ENCODE measurements at regions not wholly inside any gene's neighbourhood (a gene's known extent, or its start where the extent isn't known, plus 50 kb on each side); places are given as distances from the start of the nearest gene placed in this dataset.

DNA sequence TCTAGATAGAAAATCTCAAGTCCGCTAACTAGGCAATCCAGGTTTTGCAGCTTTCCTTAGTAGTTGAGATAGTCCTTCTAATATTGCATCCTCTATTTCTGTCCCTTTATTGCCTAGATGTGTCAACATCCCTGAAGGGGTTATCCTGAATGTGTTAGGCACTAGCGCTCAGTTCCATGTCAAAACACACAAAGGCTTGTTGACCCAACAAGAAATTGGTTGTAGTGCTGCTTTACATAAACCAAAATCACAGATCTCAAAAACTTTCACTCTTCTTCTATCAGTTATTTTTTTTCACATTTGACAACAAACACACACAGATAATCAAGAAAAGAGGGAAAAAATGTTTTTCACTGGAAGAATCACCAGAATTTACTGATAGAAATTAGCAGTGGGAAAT, 51.4 kb upstream of the SOX2 start:
- FAIRE-seq, result no peak
- no peak for DNase-seq (ENCODE audit: insufficient read length, low spot score)

GRCh38 chr3:181637456-181637855, 74.3 kb upstream of the SOX2 start:
- FAIRE-seq (no peak), DNase-seq (ENCODE audit: insufficient read length, low spot score) (no peak)

DNA sequence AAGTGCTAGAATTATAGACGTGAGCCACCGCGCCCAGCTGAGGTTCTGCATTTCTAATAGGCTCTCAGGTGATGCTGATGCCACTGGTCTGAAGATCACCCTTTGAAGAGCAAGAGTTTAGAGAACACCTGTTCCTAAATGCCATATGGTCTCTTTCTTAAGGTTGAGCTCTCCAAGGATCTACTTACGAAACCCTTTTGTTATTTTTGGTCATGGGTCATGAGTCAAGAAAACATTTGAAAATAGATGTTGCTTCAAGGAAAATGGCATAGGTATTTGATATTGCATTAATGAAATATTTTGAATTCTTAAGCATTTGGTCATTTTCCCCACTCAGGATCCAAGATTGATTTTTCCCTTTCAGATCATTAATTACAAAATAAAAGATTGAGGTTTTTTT, 74.7 kb upstream of the SOX2 start:
- FAIRE-seq (no peak), DNase-seq (ENCODE audit: insufficient read length, low spot score) (no peak)

GRCh38 chr3:181635141-181635540, 76.6 kb upstream of the SOX2 start:
- no peak for FAIRE-seq

GRCh38 chr3:181633556-181633955, 78.2 kb upstream of the SOX2 start:
- DNase-seq (ENCODE audit: insufficient read length, low spot score) (no peak), FAIRE-seq (no peak)

More at GRCh38 chr3:181635141-181635540, 76.6 kb upstream of the SOX2 start:
- no peak for DNase-seq (ENCODE audit: insufficient read length, low spot score)

- FAIRE-seq, result no peak
- DNase-seq (ENCODE audit: insufficient read length, low spot score), result no peak
Measured at GRCh38 chr3:181631901-181632300, 79.8 kb upstream of the SOX2 start.

DNA sequence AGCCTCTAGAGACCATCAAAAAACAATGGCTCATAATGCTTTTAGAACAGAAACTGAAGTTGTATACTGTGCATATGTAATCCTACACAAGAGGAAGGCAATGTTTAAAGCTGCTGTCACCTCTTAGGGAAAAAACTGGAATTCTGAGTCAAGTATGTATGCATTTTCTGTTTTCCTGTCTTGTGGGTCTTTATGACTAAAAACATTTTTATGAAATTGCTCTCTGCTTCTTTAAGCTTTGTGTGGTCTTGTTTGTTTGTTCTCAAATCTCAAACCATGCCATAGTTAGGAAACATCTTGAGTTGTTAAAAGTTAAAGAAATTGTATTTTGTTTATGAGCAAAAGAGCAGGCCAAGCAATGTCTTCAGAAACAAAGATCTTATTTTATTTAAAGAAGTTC, 80.9 kb upstream of the SOX2 start:
- DNase-seq (ENCODE audit: insufficient read length, low spot score), result no peak
- FAIRE-seq, result no peak

GRCh38 chr3:181629711-181630110, 82.0 kb upstream of the SOX2 start:
- DNase-seq (ENCODE audit: insufficient read length, low spot score) (no peak), FAIRE-seq (no peak)

GRCh38 chr3:181629029-181629428, 82.7 kb upstream of the SOX2 start:
- DNase-seq (ENCODE audit: insufficient read length, low spot score) (no peak), FAIRE-seq (no peak)

DNA sequence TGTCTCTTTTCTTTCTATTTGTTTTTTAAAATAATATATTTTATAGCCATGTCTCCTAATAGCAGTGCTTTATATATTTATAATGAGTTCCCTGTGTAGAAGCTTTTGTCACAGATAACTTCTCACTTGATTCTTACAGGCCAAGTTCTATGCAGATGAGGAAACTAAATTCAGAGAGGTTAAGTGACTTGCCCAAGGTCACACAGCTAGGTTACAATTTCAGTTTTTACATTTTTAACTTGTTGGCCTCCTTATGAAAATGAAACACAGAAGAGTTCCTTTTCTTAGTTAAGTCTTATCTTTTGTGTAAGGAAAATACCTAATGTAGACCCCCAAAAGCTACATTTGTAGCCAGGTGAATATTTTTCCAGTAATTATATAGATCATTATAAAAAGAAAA, 83.3 kb upstream of the SOX2 start:
- FAIRE-seq (no peak), DNase-seq (ENCODE audit: insufficient read length, low spot score) (no peak)

DNA sequence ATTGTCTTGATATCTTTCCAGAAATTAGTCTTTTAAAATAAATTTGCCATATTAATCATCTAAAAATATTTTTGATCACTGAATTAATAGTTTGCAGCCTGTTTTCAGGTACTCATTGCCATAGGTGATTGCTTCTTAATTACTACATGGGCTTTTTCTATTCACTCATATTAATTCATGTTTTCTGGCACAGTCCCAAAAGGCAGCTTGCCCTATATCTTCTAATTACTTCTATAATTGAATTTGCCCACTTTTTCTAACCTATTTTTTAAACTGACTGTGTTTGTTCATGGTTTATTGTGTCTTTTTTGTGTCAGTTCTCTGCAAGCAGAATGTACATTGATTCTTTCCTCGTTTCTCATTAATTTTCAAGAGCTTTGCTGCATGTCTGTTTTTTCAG, 85.7 kb upstream of the SOX2 start:
- DNase-seq (ENCODE audit: insufficient read length, low spot score) (no peak), FAIRE-seq (no peak)

DNA sequence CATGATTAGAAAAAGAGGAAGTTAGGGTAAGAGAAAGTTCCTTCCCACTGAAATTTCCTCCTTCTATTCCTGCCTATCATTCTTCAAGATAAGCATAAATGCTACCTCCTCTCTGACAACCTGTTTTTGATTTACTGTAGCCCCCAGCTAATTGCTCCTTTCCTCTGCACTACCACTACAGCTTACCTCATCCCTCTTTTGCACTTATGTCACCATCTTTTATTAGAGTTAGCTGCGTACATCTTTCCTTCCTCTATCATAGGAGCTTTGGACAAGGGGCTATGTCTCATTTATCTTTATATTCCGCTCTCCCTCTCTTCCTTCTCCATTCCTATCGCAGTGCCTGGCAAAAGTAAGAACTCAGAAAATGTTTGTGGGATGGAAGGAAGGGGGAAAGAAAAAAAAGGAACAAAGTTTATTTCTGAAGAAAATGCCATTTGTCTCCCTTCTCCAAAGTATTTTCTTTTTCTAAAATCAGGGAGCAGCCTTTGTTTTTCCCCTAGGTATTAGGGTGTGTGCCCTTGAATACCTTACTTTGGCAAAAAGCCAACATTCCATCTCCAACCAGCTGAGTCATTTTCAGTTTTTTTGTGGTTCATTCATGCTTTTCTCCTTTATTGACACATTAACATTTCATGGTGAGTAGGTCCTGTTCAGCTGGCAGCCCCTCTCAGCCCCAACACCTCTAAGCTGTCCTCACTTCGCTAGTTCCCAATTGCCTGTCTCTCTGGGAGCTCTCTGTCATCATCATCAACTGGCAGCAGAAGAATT, 87.6 kb upstream of the SOX2 start:
- DNase-seq (ENCODE audit: insufficient read length, low spot score) (no peak), FAIRE-seq (no peak)

DNA sequence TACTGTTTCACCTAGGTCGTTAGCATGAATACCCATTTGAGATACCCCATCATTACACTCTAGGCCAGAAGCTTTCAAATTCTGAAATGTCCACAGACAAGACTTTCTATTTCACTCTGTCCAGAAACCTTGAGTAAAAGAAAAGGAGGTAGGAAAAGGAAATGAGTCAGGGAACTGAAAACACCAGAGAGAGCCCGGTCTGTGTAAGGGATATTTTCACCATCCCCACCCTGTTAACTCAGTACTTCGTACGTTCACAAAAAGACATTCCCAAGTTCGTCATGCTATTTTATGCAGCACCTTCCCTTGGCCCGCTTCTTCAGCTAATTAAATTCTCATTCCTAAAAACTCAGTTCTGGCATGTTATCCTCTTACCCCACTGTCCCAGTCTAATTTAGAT, 89.4 kb upstream of the SOX2 start:
- DNase-seq (ENCODE audit: insufficient read length, low spot score) (no peak), FAIRE-seq (no peak)

DNA sequence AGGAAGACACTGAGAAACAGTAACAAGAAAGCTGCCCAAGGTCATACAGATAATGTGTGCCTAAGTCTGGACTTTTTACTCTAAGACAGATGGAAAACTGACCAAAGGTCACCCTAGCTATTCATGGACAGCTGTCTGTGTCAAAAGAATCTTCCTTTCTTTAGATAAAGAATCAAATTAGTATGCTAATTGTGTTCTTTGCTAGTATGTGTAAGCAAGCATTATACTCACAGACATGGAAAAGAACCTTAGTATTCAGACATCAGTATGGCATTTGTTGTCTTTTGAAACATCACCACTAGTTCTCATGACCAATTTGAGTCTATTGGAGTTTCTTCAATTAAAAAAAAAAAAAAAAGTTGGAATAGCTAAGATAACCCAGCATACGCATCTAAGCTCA, 91.8 kb upstream of the SOX2 start:
- DNase-seq (ENCODE audit: insufficient read length, low spot score), result no peak
- no peak for FAIRE-seq

- no peak for FAIRE-seq
- DNase-seq (ENCODE audit: insufficient read length, low spot score), result no peak
Measured at GRCh38 chr3:181618260-181618659, 93.5 kb upstream of the SOX2 start.

DNA sequence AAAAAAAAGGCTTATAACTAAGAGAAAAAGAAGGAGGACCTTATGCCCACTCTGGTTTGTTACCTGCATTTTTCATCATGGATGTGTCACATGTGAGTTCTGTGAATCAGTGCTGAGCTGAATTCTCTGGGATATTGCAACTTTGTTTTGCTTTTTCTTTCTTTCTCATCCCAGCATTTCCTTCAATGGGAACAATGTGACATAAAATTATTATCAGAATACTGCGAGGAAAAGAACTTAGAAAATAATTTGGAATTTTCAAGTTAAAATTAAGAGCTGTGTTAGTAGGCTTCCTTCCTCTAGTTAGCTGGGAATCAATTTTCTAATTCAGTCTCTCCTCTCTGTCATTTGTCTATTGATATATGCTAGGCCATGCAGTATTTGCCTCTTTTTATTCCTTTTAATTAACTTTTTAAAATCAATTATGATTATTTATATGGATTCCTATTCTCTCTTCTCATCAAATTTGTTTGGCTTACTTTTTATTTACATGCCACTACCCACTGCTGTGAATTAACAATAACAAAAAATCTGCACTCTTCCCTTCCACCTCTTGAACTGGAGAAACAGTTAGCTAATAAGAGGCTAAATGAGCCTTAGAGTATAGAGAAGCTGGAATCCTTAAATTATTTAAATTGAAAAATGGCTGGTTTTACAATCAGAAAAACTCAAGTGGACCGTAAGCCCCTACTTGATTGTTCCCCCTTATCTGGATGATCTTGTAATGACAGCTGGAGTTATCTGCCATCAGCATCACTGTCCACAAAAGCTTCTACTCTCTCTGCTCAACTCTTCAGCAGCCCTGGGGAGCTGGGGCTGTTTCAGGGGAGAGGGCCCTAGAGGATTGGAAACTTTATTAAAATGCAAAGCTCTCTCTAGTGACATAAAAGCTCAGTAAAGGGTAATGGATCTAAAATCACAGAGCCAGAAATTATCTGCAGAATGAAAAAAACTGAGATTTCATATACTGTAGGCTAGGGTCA, 95.3 kb upstream of the SOX2 start:
- DNase-seq (ENCODE audit: insufficient read length, low spot score) (no peak), FAIRE-seq (no peak)

GRCh38 chr3:181615666-181616065, 96.1 kb upstream of the SOX2 start:
- no peak for FAIRE-seq
- no peak for DNase-seq (ENCODE audit: insufficient read length, low spot score)

DNA sequence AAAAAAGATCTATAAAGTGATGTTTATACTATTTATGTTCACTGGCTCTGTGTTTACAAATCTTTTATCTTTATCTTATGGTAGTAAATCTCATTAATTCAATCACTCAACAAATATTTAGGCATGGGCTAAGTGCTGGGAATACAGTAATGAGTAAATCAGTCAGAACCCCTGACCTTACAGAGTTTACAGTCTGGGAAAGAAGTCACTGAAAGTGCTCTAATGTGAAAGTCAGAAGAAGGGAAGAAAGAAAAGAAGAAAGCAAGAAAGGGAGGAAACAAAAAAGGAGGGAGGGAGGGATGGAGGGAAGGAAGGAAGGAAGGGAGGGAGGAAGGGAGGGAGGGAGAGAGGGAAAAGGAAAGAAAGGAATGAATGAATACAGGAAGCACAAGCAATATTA, 96.8 kb upstream of the SOX2 start:
- no peak for FAIRE-seq
- DNase-seq (ENCODE audit: insufficient read length, low spot score), result no peak

- FAIRE-seq, result no peak
- DNase-seq (ENCODE audit: insufficient read length, low spot score), result no peak
Measured at GRCh38 chr3:181613813-181614212, 97.9 kb upstream of the SOX2 start.

GRCh38 chr3:181613191-181613590, 98.5 kb upstream of the SOX2 start:
- DNase-seq (ENCODE audit: insufficient read length, low spot score), result no peak
- FAIRE-seq, result no peak

GRCh38 chr3:181610973-181611265, 100.8 kb upstream of the SOX2 start:
- DNase-seq (ENCODE audit: insufficient read length, low spot score) (no peak), FAIRE-seq (no peak)

Data from HTR-8/SVneo (cell line).